ENCODE measurements at regions not wholly inside any gene's neighbourhood (a gene's known extent, or its start where the extent isn't known, plus 50 kb on each side); places are given as distances from the start of the nearest gene placed in this dataset.

- TF ChIP-seq POLR2A (IDR thresholded peaks at IDR 0.05), result no peak
- no peak for TF ChIP-seq CTCF (IDR thresholded peaks at IDR 0.05)
- no peak for TF ChIP-seq POLR2AphosphoS5 (IDR thresholded peaks at IDR 0.05)
Measured at GRCh38 chr7:18133921-18134320, 106.3 kb upstream of the PRPS1L1 start.
